Astrocyte (in vitro differentiated cells and primary cell): ENCODE measurements at regions not wholly inside any gene's neighbourhood (a gene's known extent, or its start where the extent isn't known, plus 50 kb on each side); places are given as distances from the start of the nearest gene placed in this dataset.

Experiments used
- DNase-seq: peaks from one replicate; pipeline ENCODE4 v3.0.0-alpha.2; 2010; ENCODE audit warnings: low read depth
- FAIRE-seq: peaks from 2 replicates; lab custom pipeline; 2011; peaks lifted over from hg19 to GRCh38; lab: Jason Lieb, UNC
- H2AFZ ChIP-seq: 2 replicates; pipeline ENCODE4 v1.6.0; 2012; ENCODE audit warnings: low read depth, low read length, inconsistent platforms
- H3K27ac ChIP-seq: 2 replicates; pipeline ENCODE4 v1.5.1; 2011; ENCODE audit warnings: low read depth, low read length, inconsistent platforms
- H3K27me3 ChIP-seq: 2 replicates; pipeline ENCODE4 v1.6.0; 2011; ENCODE audit warnings: low read length, inconsistent platforms; ENCODE audit not compliant: insufficient read depth
- H3K36me3 ChIP-seq: 2 replicates; pipeline ENCODE4 v1.5.1; 2011; ENCODE audit warnings: low read length, inconsistent platforms; ENCODE audit not compliant: insufficient read depth
- H3K4me1 ChIP-seq: 2 replicates; pipeline ENCODE4 v1.5.1; 2011; ENCODE audit warnings: low read length, inconsistent platforms; ENCODE audit not compliant: insufficient read depth
- H3K4me2 ChIP-seq: 2 replicates; pipeline ENCODE4 v1.6.0; 2012; ENCODE audit warnings: low read length, inconsistent platforms
- H3K4me3 ChIP-seq: 2 replicates; pipeline ENCODE4 v1.5.1; 2011; ENCODE audit warnings: low read depth, mild to moderate bottlenecking, low read length, inconsistent platforms; ENCODE audit not compliant: insufficient read depth
- H3K79me2 ChIP-seq: 2 replicates; pipeline ENCODE4 v1.6.0; 2012; ENCODE audit warnings: mild to moderate bottlenecking, low read length, inconsistent platforms; ENCODE audit not compliant: insufficient read depth
- H3K9ac ChIP-seq: 2 replicates; pipeline ENCODE4 v1.6.0; 2012; ENCODE audit warnings: mild to moderate bottlenecking, low read length, inconsistent platforms
- H3K9me3 ChIP-seq: 2 replicates; pipeline ENCODE4 v1.5.1; 2012; ENCODE audit warnings: low read depth, mild to moderate bottlenecking, low read length, inconsistent platforms; ENCODE audit not compliant: insufficient read depth
- H4K20me1 ChIP-seq: 2 replicates; pipeline ENCODE4 v1.6.0; 2012; ENCODE audit warnings: low read length, inconsistent platforms; ENCODE audit not compliant: insufficient read depth
- H3K27ac Mint-ChIP-seq: one replicate; pipeline ENCODE4 v1.8.0; 2021; ENCODE audit warnings: mild to moderate bottlenecking, mixed read lengths; ENCODE audit not compliant: unreplicated experiment
- H3K27me3 Mint-ChIP-seq: one replicate; pipeline ENCODE4 v1.8.0; 2021; ENCODE audit warnings: low read depth, mixed read lengths; ENCODE audit not compliant: unreplicated experiment
- H3K36me3 Mint-ChIP-seq: one replicate; pipeline ENCODE4 v1.8.0; 2021; ENCODE audit warnings: low read depth, mixed read lengths; ENCODE audit not compliant: unreplicated experiment
- H3K4me1 Mint-ChIP-seq: one replicate; pipeline ENCODE4 v1.8.0; 2021; ENCODE audit warnings: low read depth, mixed read lengths; ENCODE audit not compliant: unreplicated experiment
- H3K4me3 Mint-ChIP-seq: one replicate; pipeline ENCODE4 v1.8.0; 2021; ENCODE audit warnings: mild to moderate bottlenecking, moderate library complexity, mixed read lengths; ENCODE audit not compliant: unreplicated experiment
- H3K9me3 Mint-ChIP-seq: one replicate; pipeline ENCODE4 v1.8.0; 2021; ENCODE audit warnings: mild to moderate bottlenecking, mixed read lengths; ENCODE audit not compliant: unreplicated experiment
- EZH2 ChIP-seq: IDR thresholded peaks from 2 replicates; pipeline ENCODE4 v1.6.1; 2012; ENCODE audit warnings: mild to moderate bottlenecking, low read length, inconsistent platforms; ENCODE audit not compliant: insufficient read depth
- TF ChIP-seq, protein P1 (sequence below): IDR thresholded peaks from 2 replicates; pipeline ENCODE4 v1.5.1; 2011; ENCODE audit warnings: low read depth, mild to moderate bottlenecking, inconsistent platforms, low read length, moderate library complexity; ENCODE audit not compliant: insufficient read depth

DNA sequence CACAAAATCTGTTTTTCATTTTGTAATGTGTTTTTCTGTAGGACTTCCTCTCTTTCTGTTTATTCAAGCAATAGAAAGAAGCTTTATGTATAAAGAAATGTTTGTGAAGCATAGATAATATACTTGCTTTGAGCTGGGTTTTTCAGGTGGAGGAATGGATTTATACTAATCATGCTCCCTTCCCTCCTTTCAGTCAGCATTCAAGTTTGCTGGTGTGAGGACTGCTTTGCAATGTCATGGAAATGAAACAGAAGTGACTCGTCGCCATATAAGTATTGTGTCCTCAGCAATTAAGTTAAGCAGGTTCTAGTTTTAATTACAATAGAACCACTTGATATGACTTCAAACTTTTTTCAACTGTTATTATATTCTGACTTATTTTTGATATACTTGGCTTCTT, 1447.1 kb downstream of the PCDH19 start:
- FAIRE-seq, result no peak
- no peaks in the 10 kb centered on the region for H3K36me3 Mint-ChIP-seq
- Histone ChIP-seq H2AFZ (no peak overlapping the region), H3K27ac (no peak overlapping the region), H3K9ac (no peak overlapping the region), H3K4me1 (no peaks in the 10 kb centered on the region), H3K4me2 (no peak overlapping the region), H3K4me3 (no peak overlapping the region), H3K27me3 (no peaks in the 10 kb centered on the region), H3K36me3 (no peaks in the 10 kb centered on the region), H4K20me1 (no peaks in the 10 kb centered on the region), H3K9me3 (no peaks in the 10 kb centered on the region), H3K79me2 (no peaks in the 10 kb centered on the region)
- TF ChIP-seq EZH2, result no peak
- TF ChIP-seq, protein P1, sequence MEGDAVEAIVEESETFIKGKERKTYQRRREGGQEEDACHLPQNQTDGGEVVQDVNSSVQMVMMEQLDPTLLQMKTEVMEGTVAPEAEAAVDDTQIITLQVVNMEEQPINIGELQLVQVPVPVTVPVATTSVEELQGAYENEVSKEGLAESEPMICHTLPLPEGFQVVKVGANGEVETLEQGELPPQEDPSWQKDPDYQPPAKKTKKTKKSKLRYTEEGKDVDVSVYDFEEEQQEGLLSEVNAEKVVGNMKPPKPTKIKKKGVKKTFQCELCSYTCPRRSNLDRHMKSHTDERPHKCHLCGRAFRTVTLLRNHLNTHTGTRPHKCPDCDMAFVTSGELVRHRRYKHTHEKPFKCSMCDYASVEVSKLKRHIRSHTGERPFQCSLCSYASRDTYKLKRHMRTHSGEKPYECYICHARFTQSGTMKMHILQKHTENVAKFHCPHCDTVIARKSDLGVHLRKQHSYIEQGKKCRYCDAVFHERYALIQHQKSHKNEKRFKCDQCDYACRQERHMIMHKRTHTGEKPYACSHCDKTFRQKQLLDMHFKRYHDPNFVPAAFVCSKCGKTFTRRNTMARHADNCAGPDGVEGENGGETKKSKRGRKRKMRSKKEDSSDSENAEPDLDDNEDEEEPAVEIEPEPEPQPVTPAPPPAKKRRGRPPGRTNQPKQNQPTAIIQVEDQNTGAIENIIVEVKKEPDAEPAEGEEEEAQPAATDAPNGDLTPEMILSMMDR, result no peak
- no peaks in the 10 kb centered on the region for H3K27me3 Mint-ChIP-seq
- DNase-seq, result no peak
- H3K4me1 Mint-ChIP-seq, result no peaks in the 10 kb centered on the region
- no peak overlapping the region for H3K27ac Mint-ChIP-seq
- H3K9me3 Mint-ChIP-seq, result no peaks in the 10 kb centered on the region
- H3K4me3 Mint-ChIP-seq, result no peak overlapping the region

DNA sequence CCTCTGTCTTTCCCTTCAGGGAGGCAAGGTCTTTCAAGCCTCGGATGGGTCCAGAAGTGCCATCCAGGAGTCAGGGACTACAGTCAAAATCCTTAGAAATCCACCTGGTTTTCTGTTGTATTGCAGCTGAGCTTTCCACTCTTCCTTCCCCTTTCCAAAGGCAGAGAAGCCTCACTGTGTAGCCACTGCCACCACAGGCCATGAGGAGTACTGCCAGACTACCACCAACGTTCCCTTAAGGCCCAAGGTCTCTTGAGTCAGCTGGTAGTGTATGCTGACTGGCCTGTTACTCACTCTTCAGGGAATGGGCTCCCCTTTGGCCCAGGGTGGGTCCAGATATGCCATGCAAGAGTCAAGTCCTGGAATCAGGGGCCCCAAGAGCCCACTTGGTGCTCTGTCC, 1454.1 kb downstream of the PCDH19 start:
- no peak for DNase-seq
- H3K4me3 ChIP-seq, result no peak overlapping the region
- H3K27me3 Mint-ChIP-seq, result no peaks in the 10 kb centered on the region
- H3K9me3 ChIP-seq, result no peaks in the 10 kb centered on the region
- no peak overlapping the region for H3K27ac ChIP-seq
- no peaks in the 10 kb centered on the region for H3K4me1 ChIP-seq
- H3K27me3 ChIP-seq, result no peaks in the 10 kb centered on the region
- H4K20me1 ChIP-seq, result no peaks in the 10 kb centered on the region
- H3K36me3 ChIP-seq, result no peaks in the 10 kb centered on the region
- no peak overlapping the region for H2AFZ ChIP-seq
- no peak overlapping the region for H3K9ac ChIP-seq
- no peak for FAIRE-seq
- no peak overlapping the region for H3K4me2 ChIP-seq
- no peaks in the 10 kb centered on the region for H3K4me1 Mint-ChIP-seq
- H3K79me2 ChIP-seq, result no peaks in the 10 kb centered on the region
- no peaks in the 10 kb centered on the region for H3K9me3 Mint-ChIP-seq
- H3K4me3 Mint-ChIP-seq, result no peak overlapping the region
- H3K27ac Mint-ChIP-seq, result no peak overlapping the region
- no peaks in the 10 kb centered on the region for H3K36me3 Mint-ChIP-seq
- TF ChIP-seq EZH2, result no peak
- TF ChIP-seq, protein P1, result no peak

DNA sequence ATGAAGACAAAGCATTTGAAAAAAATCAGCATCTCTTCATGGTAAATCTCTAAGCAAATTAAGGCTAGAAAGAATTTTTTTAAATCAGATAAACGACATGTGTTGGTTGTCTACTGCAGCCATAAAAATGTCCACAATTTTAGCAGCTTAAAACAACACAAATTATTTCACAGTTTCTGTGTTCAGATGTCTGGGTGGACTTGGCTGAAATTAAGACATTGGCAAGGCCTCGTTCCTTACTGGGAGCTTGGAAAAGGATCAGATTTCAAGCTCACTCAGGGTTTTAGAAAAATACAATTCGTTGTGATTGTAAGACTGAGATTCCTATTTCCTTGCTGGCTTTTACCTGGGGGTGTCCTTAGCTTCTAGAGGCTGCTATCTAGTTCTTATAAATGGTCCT, 1470.6 kb downstream of the PCDH19 start:
- H3K27me3 ChIP-seq, result no peaks in the 10 kb centered on the region
- no peaks in the 10 kb centered on the region for H3K4me1 ChIP-seq
- DNase-seq (no peak), FAIRE-seq (no peak)
- no peak overlapping the region for H2AFZ ChIP-seq
- H3K27ac ChIP-seq, result no peak overlapping the region
- H3K4me3 Mint-ChIP-seq, result no peak overlapping the region
- H3K9me3 Mint-ChIP-seq, result no peaks in the 10 kb centered on the region
- TF ChIP-seq, protein P1, result no peak
- no peak for TF ChIP-seq EZH2
- H3K9ac ChIP-seq, result no peak overlapping the region
- no peaks in the 10 kb centered on the region for H4K20me1 ChIP-seq
- H3K27ac Mint-ChIP-seq, result no peak overlapping the region
- H3K4me1 Mint-ChIP-seq, result peaks cover 2% of the 10 kb centered on the region
- no peaks in the 10 kb centered on the region for H3K27me3 Mint-ChIP-seq
- no peaks in the 10 kb centered on the region for H3K9me3 ChIP-seq
- H3K79me2 ChIP-seq, result no peaks in the 10 kb centered on the region
- no peak overlapping the region for H3K4me2 ChIP-seq
- no peak overlapping the region for H3K4me3 ChIP-seq
- H3K36me3 ChIP-seq, result no peaks in the 10 kb centered on the region
- H3K36me3 Mint-ChIP-seq, result no peaks in the 10 kb centered on the region
